Parathyroid adenoma (tissue), 2 donors: ENCODE measurements at regions not wholly inside any gene's neighbourhood (a gene's known extent, or its start where the extent isn't known, plus 50 kb on each side); places are given as distances from the start of the nearest gene placed in this dataset.

ENCODE experiments used
- H2AFZ ChIP-seq: fragments of 300-600 bp; sonication (generic); one replicate; pipeline ENCODE4 v1.7.0; 2017; ENCODE audit warnings: antibody characterized with exemption, mild to moderate bottlenecking
- H3K27ac ChIP-seq: fragments of 300-600 bp; sonication (generic); one replicate; pipeline ENCODE4 v1.7.0; 2017
- H3K27me3 ChIP-seq: fragments of 300-600 bp; sonication (generic); one replicate; pipeline ENCODE4 v1.7.0; 2017; ENCODE audit warnings: low read length; ENCODE audit not compliant: control insufficient read depth, insufficient read depth
- H3K36me3 ChIP-seq: fragments of 300-600 bp; sonication (generic); one replicate; pipeline ENCODE4 v1.7.0; 2017; ENCODE audit warnings: low read length; ENCODE audit not compliant: control insufficient read depth, insufficient read depth
- H3K4me1 ChIP-seq: fragments of 300-600 bp; sonication (generic); one replicate; pipeline ENCODE4 v1.7.0; 2017; ENCODE audit warnings: control low read depth
- H3K4me2 ChIP-seq: fragments of 300-600 bp; sonication (generic); one replicate; pipeline ENCODE4 v1.7.0; 2017; ENCODE audit warnings: low read length
- H3K4me3 ChIP-seq: fragments of 300-600 bp; sonication (generic); one replicate; pipeline ENCODE4 v1.7.0; 2017; ENCODE audit warnings: low read depth, low read length
- H3K79me2 ChIP-seq: fragments of 300-600 bp; sonication (generic); one replicate; pipeline ENCODE4 v1.7.0; 2017; ENCODE audit warnings: control low read depth
- H3K9ac ChIP-seq: fragments of 300-600 bp; sonication (generic); one replicate; pipeline ENCODE4 v1.7.0; 2017; ENCODE audit warnings: mild to moderate bottlenecking
- H3K9me3 ChIP-seq: fragments of 300-600 bp; sonication (generic); one replicate; pipeline ENCODE4 v1.7.0; 2017; ENCODE audit warnings: low read length; ENCODE audit not compliant: control insufficient read depth
- TF ChIP-seq, protein P1 (sequence below): fragments of 300-600 bp; sonication (generic); IDR thresholded peaks from one replicate; pipeline ENCODE4 v1.7.0; 2017; ENCODE audit warnings: antibody characterized with exemption, mild to moderate bottlenecking
- donor health status: primary hyperparathyroidism.

DNA sequence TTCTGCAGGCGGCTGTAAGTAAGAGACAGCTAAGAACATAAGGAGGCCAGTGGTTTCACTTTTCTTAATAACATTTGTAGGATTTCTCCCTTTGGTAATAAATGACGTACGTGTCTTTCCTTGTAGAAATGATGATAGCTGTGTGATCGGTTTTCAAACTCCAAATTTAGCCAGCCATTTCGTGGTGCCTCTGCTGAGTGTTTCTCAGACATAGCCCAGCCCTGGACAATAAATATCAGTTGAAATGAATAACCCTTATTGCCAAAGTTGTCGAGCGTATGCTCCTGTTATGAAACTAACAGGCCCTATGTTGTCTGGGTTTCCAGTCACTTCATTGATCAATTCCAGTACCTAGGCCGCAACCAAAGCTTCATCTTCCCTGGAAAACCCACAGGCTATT, 75.0 kb upstream of the MSX2 start:
- H3K4me3 ChIP-seq, result no peak overlapping the region
- H2AFZ ChIP-seq, result no peak overlapping the region
- no peaks in the 10 kb centered on the region for H3K4me1 ChIP-seq
- no peaks in the 10 kb centered on the region for H3K27me3 ChIP-seq
- no peaks in the 10 kb centered on the region for H3K36me3 ChIP-seq
- H3K4me2 ChIP-seq, result no peak overlapping the region
- H3K9ac ChIP-seq, result no peak overlapping the region
- no peak overlapping the region for H3K27ac ChIP-seq
- TF ChIP-seq, protein P1, sequence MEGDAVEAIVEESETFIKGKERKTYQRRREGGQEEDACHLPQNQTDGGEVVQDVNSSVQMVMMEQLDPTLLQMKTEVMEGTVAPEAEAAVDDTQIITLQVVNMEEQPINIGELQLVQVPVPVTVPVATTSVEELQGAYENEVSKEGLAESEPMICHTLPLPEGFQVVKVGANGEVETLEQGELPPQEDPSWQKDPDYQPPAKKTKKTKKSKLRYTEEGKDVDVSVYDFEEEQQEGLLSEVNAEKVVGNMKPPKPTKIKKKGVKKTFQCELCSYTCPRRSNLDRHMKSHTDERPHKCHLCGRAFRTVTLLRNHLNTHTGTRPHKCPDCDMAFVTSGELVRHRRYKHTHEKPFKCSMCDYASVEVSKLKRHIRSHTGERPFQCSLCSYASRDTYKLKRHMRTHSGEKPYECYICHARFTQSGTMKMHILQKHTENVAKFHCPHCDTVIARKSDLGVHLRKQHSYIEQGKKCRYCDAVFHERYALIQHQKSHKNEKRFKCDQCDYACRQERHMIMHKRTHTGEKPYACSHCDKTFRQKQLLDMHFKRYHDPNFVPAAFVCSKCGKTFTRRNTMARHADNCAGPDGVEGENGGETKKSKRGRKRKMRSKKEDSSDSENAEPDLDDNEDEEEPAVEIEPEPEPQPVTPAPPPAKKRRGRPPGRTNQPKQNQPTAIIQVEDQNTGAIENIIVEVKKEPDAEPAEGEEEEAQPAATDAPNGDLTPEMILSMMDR, result no peak
- no peaks in the 10 kb centered on the region for H3K79me2 ChIP-seq
- no peaks in the 10 kb centered on the region for H3K9me3 ChIP-seq

DNA sequence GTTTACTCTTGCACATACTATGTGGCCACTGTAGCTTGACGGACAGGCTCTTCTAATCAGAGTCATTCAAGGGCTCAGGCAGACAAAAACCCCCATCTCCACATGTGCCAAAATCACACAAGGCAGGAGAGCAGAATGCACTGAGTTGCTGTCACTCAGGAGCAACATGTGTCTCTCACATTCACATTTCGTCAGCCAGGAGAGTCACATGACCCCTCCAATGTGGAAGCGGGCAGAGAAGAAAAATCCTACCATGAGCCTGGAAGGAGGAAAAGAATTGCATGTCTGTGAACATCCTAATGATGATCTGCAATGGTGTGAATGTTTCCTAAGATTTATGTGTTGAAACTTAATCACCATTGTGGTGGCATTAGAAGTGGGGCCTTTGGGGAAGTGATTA, 69.9 kb upstream of the MSX2 start:
- no peaks in the 10 kb centered on the region for H3K36me3 ChIP-seq
- no peaks in the 10 kb centered on the region for H3K4me1 ChIP-seq
- TF ChIP-seq, protein P1, result no peak

DNA sequence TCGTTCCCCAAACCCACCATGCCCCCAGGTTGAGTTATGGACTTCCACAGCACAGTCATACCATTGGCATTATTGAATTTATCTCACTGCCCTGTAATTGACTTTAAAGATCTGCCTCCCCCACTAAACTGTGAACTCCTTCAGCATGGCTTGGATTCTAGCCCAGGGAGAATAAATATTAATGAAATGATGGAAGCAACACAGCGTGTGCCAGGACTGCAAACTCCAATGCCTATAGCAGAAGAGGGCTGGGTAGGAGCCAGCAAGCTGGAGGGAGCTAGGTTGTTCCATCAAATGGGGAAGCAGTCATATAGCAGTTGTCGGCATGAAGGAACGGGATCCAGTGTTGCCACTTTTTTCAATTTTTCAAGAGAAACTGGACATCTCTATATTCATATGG, 69.0 kb upstream of the MSX2 start:
- Histone ChIP-seq H3K79me2 (no peaks in the 10 kb centered on the region), H3K36me3 (no peaks in the 10 kb centered on the region), H3K27ac (no peak overlapping the region), H3K4me2 (no peak overlapping the region), H3K27me3 (no peaks in the 10 kb centered on the region), H3K9me3 (no peaks in the 10 kb centered on the region), H3K4me3 (no peak overlapping the region), H3K9ac (no peak overlapping the region), H2AFZ (no peak overlapping the region), H3K4me1 (no peaks in the 10 kb centered on the region)
- TF ChIP-seq, protein P1, result no peak

More for the DNA sequence above, 69.9 kb upstream of the MSX2 start:
- Histone ChIP-seq H3K27ac (no peak overlapping the region), H3K4me2 (no peak overlapping the region), H3K9me3 (no peaks in the 10 kb centered on the region), H3K27me3 (no peaks in the 10 kb centered on the region), H3K79me2 (no peaks in the 10 kb centered on the region), H3K4me3 (no peak overlapping the region), H2AFZ (no peak overlapping the region), H3K9ac (no peak overlapping the region)

DNA sequence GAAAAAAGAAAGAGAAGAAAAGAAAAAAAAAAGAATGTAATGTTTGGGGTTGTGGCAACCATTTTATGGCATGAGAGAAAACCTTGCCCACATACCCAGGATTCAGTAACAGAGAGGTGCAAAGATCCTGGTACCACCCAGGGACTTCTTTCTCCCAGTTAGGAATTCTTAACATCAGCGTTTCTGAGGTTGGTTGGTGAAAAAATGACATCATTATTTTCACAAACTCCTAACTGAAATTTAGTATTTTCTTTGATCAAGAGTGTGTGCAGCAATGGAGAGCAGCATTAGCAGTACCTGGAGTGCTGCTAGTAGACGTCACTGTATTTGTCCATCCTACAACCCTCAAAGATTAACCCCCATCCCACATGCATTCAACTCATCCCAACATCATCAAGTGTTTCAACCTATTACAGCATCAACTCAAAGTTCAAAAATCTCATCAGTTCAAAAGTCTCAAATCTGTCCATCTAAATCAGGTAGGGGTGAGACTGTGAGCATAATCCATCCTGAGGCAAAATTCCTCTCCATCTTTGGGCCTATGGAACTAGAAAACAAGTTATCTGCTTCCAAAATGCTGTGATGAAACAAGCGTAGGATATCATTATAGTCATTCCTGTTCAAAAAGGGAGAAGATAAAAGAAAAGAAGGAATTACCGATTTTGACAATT, 60.1 kb upstream of the MSX2 start:
- no peak overlapping the region for H3K27ac ChIP-seq
- H3K4me3 ChIP-seq, result no peak overlapping the region
- H3K4me1 ChIP-seq, result no peaks in the 10 kb centered on the region
- H3K27me3 ChIP-seq, result no peaks in the 10 kb centered on the region
- H3K4me2 ChIP-seq, result no peak overlapping the region
- H3K9ac ChIP-seq, result no peak overlapping the region
- TF ChIP-seq, protein P1, result no peak
- H3K36me3 ChIP-seq, result no peaks in the 10 kb centered on the region
- no peaks in the 10 kb centered on the region for H3K9me3 ChIP-seq
- no peaks in the 10 kb centered on the region for H3K79me2 ChIP-seq
- no peak overlapping the region for H2AFZ ChIP-seq

DNA sequence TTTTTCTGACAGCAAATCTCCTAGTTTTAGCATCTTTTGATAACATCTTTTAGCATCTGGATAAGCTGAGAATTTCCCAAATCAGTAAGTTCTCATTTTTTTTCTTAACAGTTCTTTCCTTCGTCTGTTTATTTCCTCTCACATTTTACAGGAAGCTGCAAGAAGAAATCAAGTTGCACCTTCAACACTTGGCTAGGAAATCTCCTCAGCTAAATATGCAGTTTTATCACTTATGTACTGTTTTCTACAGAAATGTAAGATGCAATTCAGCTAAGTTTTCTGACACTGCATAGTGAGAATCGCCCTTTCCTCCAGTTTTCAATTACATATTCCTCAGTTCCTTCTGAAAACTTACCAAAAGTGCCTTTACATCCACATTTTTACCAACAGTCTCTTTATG, 59.0 kb upstream of the MSX2 start:
- TF ChIP-seq, protein P1, result no peak
- no peak overlapping the region for H2AFZ ChIP-seq
- no peaks in the 10 kb centered on the region for H3K4me1 ChIP-seq
- no peaks in the 10 kb centered on the region for H3K79me2 ChIP-seq
- no peaks in the 10 kb centered on the region for H3K36me3 ChIP-seq
- H3K4me2 ChIP-seq, result no peak overlapping the region
- H3K4me3 ChIP-seq, result no peak overlapping the region
- H3K9me3 ChIP-seq, result no peaks in the 10 kb centered on the region
- H3K27me3 ChIP-seq, result no peaks in the 10 kb centered on the region
- H3K27ac ChIP-seq, result no peak overlapping the region
- H3K9ac ChIP-seq, result no peak overlapping the region
